ENCODE measurements at regions not wholly inside any gene's neighbourhood (a gene's known extent, or its start where the extent isn't known, plus 50 kb on each side); places are given as distances from the start of the nearest gene placed in this dataset.

DNA sequence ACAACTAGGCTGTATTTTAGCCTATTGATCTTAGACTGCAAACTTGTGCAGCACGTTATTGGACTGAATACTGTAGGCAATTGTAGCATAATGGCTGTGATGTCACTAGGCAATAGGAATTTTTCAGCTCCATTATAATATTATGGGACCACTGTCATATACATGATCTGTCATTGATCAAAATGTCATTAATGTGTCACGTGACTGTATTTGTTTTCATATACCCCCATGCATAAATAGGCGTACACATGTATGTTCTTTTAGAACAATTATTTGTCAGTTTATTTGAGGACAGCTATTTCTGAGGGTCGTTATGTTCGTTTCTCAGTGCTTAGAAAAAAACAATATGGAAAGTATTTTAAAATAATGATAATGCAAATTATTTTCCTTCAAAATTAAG, 111.9 kb upstream of the CDH2 start (continued):
- TF ChIP-seq REST (IDR thresholded peaks at IDR 0.05) (no peak), HMGXB4 (CRISPR knock-in tag; IDR thresholded peaks at IDR 0.05; ENCODE audit: borderline replicate concordance) (no peak), CEBPB (IDR thresholded peaks at IDR 0.05) (no peak), KDM5A (IDR thresholded peaks at IDR 0.05) (no peak), EP300 (IDR thresholded peaks at IDR 0.05) (no peak)
- TF ChIP-seq, protein P1, sequence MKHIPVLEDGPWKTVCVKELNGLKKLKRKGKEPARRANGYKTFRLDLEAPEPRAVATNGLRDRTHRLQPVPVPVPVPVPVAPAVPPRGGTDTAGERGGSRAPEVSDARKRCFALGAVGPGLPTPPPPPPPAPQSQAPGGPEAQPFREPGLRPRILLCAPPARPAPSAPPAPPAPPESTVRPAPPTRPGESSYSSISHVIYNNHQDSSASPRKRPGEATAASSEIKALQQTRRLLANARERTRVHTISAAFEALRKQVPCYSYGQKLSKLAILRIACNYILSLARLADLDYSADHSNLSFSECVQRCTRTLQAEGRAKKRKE (CRISPR knock-in tag; IDR thresholded peaks at IDR 0.05; ENCODE audit: low read depth), result no peak

DNA sequence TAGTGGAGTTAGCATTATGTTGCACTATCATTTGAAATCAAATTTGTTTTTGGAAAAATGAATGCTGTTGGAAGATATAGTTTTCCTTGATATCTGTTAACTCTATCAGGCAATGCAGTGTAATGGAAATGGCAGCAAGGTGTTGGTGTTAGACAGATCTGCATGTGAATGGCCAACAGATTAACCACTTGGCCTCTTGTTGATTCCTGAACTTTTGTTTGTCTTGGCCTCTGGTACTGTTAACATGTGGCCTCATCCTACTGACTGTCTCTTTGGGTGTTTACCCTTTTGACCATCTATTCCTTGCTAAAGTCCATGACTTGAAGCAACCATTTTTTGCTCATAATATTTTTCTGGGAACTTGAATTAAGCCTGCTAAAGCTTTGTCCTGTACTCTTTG, 110.2 kb upstream of the CDH2 start:
- no peak overlapping the region for H3K4me2 ChIP-seq
- ChIA-PET POLR2A (no interaction called here), CTCF (no interaction called here)
- no peaks in the 10 kb centered on the region for H3K9me3 ChIP-seq
- TF ChIP-seq, protein P2, sequence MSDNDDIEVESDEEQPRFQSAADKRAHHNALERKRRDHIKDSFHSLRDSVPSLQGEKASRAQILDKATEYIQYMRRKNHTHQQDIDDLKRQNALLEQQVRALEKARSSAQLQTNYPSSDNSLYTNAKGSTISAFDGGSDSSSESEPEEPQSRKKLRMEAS (IDR thresholded peaks at IDR 0.05), result no peak
- no peak for TF ChIP-seq CEBPB (IDR thresholded peaks at IDR 0.05)
- TF ChIP-seq RCOR1 (IDR thresholded peaks at IDR 0.05; ENCODE audit: low read depth, low read length), result no peak
- TF ChIP-seq FOSL2 (IDR thresholded peaks at IDR 0.05), result no peak
- no peak for TF ChIP-seq FOSL2 (CRISPR knock-in tag; IDR thresholded peaks at IDR 0.05)
- TF ChIP-seq REST (IDR thresholded peaks at IDR 0.05), result no peak
- TF ChIP-seq RAD21 (conservative IDR thresholded peaks at IDR 0.05 in 1 of 2, IDR thresholded peaks at IDR 0.05 in 1 of 2), result no peak
- TF ChIP-seq RNF2 (IDR thresholded peaks at IDR 0.05; ENCODE audit: borderline replicate concordance, low read depth), result no peak
- no peak overlapping the region for H3K27ac ChIP-seq
- no peak overlapping the region for H3K4me3 ChIP-seq
- DNase-seq (ENCODE audit: low read depth in 1 of 2, low spot score in 1 of 2) (no peak), ATAC-seq (no peak), FAIRE-seq (no peak)
- no peaks in the 10 kb centered on the region for H3K4me1 ChIP-seq

- Histone ChIP-seq H3K4me3 (no peak overlapping the region), H3K27ac (no peak overlapping the region), H3K4me1 (no peaks in the 10 kb centered on the region), H3K4me2 (no peak overlapping the region), H3K9me3 (no peaks in the 10 kb centered on the region)
- WGBS (ENCODE audit: missing lambda C conversion rate), result 30% methylated on average over 5 of the region's 5 CpGs
- DNase-seq (ENCODE audit: low read depth in 1 of 2, low spot score in 1 of 2) (no peak), FAIRE-seq (no peak), ATAC-seq (no peak)
- POLR2A ChIA-PET, result no interaction called here
- TF ChIP-seq POLR2A (IDR thresholded peaks at IDR 0.05; ENCODE audit: low read length), result no peak
- TF ChIP-seq HMGXB4 (CRISPR knock-in tag; IDR thresholded peaks at IDR 0.05; ENCODE audit: borderline replicate concordance), result no peak
- no peak for TF ChIP-seq MAZ (IDR thresholded peaks at IDR 0.05; ENCODE audit: borderline replicate concordance, low read depth, low read length)
- CTCF ChIA-PET, result no interaction called here
These were observed 107.2 kb upstream of the CDH2 start for GRCh38 chr18:28284132-28284531.
